AG10803 (cell line): ENCODE measurements at regions not wholly inside any gene's neighbourhood (a gene's known extent, or its start where the extent isn't known, plus 50 kb on each side); places are given as distances from the start of the nearest gene placed in this dataset.

Experiments
- DNase-seq: peaks from one replicate; pipeline ENCODE4 v3.0.0; 2010; ENCODE audit warnings: low read depth
- H3K4me3 ChIP-seq: 2 replicates; pipeline ENCODE4 v1.5.1; 2011; ENCODE audit warnings: mild to moderate bottlenecking, low read length, control low read depth
- CTCF ChIP-seq: conservative IDR thresholded peaks from 2 replicates; pipeline ENCODE4 v1.5.1; 2011; ENCODE audit warnings: mild to moderate bottlenecking, low read length, control low read depth, inconsistent platforms

- no peak for TF ChIP-seq CTCF
- no peak for DNase-seq
- H3K4me3 ChIP-seq = no peak overlapping the region
Observed at GRCh38 chr1:11596295-11596694, 57.9 kb downstream of the FBXO2 start.

- TF ChIP-seq CTCF = no peak
- no peak for DNase-seq
- H3K4me3 ChIP-seq = no peak overlapping the region
Observed at GRCh38 chr1:11595285-11595684, 58.9 kb downstream of the FBXO2 start.

DNA sequence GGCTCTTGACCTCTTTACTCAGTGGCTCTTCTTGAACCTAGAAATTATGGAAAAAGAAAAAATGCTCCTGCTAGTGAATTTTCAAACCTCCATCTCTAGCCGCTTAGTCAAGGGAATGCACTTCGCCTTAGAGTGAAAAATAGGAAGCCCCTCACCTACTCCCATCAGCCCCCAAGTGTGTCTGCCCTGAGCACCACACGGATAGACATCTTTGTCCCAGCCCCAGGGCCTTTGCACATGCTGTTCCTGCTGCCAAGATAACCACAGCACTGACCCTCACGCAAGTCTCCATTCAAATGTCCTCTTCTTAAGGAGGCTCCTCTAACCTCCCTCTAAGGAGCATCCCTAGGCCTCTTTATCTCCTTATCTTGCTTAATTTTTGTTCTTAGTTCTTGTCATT lies 59.6 kb downstream of the FBXO2 start:
- DNase-seq = no peak
- no peak overlapping the region for H3K4me3 ChIP-seq
- no peak for TF ChIP-seq CTCF

- peak; percentile 41 for TF ChIP-seq CTCF
- no peak overlapping the region for H3K4me3 ChIP-seq
- peak; percentile 31 for DNase-seq
Observed at GRCh38 chr1:11594222-11594621, 60.0 kb downstream of the FBXO2 start.

GRCh38 chr1:11592752-11593151 lies 61.5 kb downstream of the FBXO2 start:
- TF ChIP-seq CTCF = no peak
- no peak for DNase-seq
- no peak overlapping the region for H3K4me3 ChIP-seq

- H3K4me3 ChIP-seq = no peak overlapping the region
- TF ChIP-seq CTCF = no peak
- no peak for DNase-seq
Observed at GRCh38 chr1:11590395-11590794, 63.8 kb downstream of the FBXO2 start.
